Natural killer cell (primary cell): ENCODE measurements at regions not wholly inside any gene's neighbourhood (a gene's known extent, or its start where the extent isn't known, plus 50 kb on each side); places are given as distances from the start of the nearest gene placed in this dataset.

ENCODE experiments used
- ATAC-seq, 3 donors: fragments of 150-1000 bp in 2 of 3; fragments of 200-7000 bp in 1 of 3; cut with Tn5 transposase; 1 replicate in 1 of 3; 2 replicates in 2 of 3; pipeline ENCODE4 v1.10.0; 2021; ENCODE audit warnings: mild to moderate bottlenecking in 2 of 3, moderate library complexity in 2 of 3
- DNase-seq, 2 donors: peaks; one replicate each; pipeline versions ENCODE4 v3.0.0 to v3.0.0-alpha.2; 2013 to 2021; ENCODE audit warnings: mixed read lengths in 1 of 2
- H3K27ac ChIP-seq: one replicate; pipeline ENCODE4 v1.5.1; 2013; ENCODE audit warnings: mild to moderate bottlenecking, low read length
- H3K27me3 ChIP-seq: one replicate; pipeline ENCODE4 v1.6.1; 2013; ENCODE audit warnings: low read length; ENCODE audit not compliant: control insufficient read depth, insufficient read depth
- H3K36me3 ChIP-seq: one replicate; pipeline ENCODE4 v1.6.1; 2013; ENCODE audit warnings: low read length; ENCODE audit not compliant: control insufficient read depth, insufficient read depth
- H3K4me1 ChIP-seq: one replicate; pipeline ENCODE4 v1.6.1; 2013; ENCODE audit warnings: low read length; ENCODE audit not compliant: control insufficient read depth, insufficient read depth
- H3K4me3 ChIP-seq: one replicate; pipeline ENCODE4 v1.5.1; 2013; ENCODE audit warnings: low read length
- H3K9me3 ChIP-seq: one replicate; pipeline ENCODE4 v1.6.1; 2013; ENCODE audit warnings: low read length; ENCODE audit not compliant: control insufficient read depth, insufficient read depth
- H3K27ac Mint-ChIP-seq, 2 donors: one replicate each; pipeline ENCODE4 v1.8.0; 2022; ENCODE audit warnings: mild to moderate bottlenecking in 2 of 2, mixed read lengths in 2 of 2, moderate library complexity in 1 of 2
- H3K27me3 Mint-ChIP-seq, 2 donors: one replicate each; pipeline ENCODE4 v1.8.0; 2022; ENCODE audit warnings: low read depth in 2 of 2, mixed read lengths in 2 of 2
- H3K36me3 Mint-ChIP-seq: one replicate; pipeline ENCODE4 v1.8.0; 2022; ENCODE audit warnings: mixed read lengths
- H3K4me1 Mint-ChIP-seq, 2 donors: one replicate each; pipeline ENCODE4 v1.8.0; 2022; ENCODE audit warnings: mixed read lengths in 2 of 2
- H3K4me3 Mint-ChIP-seq: one replicate; pipeline ENCODE4 v1.8.0; 2022; ENCODE audit warnings: mild to moderate bottlenecking, moderate library complexity, mixed read lengths
- H3K9me3 Mint-ChIP-seq, 2 donors: one replicate each; pipeline ENCODE4 v1.8.0; 2022; ENCODE audit warnings: mixed read lengths in 2 of 2
- WGBS: methylation state at CpG from one replicate; pipeline ENCODE4 v1.1.7; 2013; ENCODE audit warnings: missing lambda C conversion rate; ENCODE audit not compliant: insufficient coverage; 5-methylcytosine and 5-hydroxymethylcytosine counted together
- intact Hi-C: fragments of 100-400 bp; cut with micrococcal nuclease; formaldehyde crosslinking; loops from one replicate; pipeline ENCODE4 v1.14.2; 2022
- TF ChIP-seq, protein P1 (sequence below): fragments of 200-600 bp; IDR thresholded peaks from one replicate; pipeline ENCODE4 v1.8.0; 2022; ENCODE audit warnings: antibody characterized with exemption

DNA sequence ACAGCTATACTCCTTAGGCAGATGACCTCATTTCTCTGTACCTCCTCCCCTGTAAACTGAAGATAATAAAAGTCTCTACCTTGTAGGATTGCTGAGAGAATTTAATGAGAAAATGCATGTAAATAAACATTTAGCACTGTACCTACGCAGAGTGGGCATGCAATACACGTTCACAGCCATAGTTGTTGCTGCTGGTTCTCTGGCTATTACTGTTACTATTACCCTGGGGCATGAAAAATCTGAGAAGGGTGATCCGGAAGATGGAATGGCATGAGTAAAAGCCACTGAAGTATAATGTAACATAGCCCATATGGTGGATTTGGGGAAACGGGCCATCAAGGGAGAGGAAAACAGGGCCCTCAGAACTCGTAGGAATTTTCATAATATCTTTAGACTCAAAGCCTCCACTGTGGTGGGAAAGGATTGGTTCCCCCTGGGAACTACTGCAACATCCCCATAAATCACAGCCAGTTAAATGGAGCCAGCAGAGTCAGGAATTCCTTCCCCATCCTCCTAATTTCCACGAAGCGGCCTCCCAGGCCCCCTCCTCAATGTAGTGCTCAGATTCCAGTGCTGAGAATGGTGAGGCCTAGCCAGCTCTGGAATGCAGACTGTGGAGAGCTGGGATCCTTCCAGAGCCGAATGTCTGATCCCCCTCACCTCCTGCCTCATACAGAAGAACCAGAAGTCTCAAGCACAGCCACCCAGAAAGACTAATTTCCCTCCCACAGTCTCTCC is 205.3 kb downstream of the MN1 start:
- ATAC-seq (no peak), DNase-seq (no peak)
- H3K4me1 ChIP-seq: no peaks in the 10 kb centered on the region
- no peak overlapping the region for H3K27ac Mint-ChIP-seq
- no peaks in the 10 kb centered on the region for H3K9me3 ChIP-seq
- H3K27me3 Mint-ChIP-seq: peaks cover 0 to 6% of the 10 kb centered on the region in 2 donors
- no peak overlapping the region for H3K27ac ChIP-seq
- no peaks in the 10 kb centered on the region for H3K9me3 Mint-ChIP-seq
- no peaks in the 10 kb centered on the region for H3K27me3 ChIP-seq
- H3K4me3 ChIP-seq: no peak overlapping the region
- intact Hi-C loops: no loop called here
- H3K36me3 ChIP-seq: no peaks in the 10 kb centered on the region
- H3K4me1 Mint-ChIP-seq: no peaks in the 10 kb centered on the region
- 71% methylated on average over 7 of the region's 8 CpGs for WGBS
- TF ChIP-seq, protein P1, sequence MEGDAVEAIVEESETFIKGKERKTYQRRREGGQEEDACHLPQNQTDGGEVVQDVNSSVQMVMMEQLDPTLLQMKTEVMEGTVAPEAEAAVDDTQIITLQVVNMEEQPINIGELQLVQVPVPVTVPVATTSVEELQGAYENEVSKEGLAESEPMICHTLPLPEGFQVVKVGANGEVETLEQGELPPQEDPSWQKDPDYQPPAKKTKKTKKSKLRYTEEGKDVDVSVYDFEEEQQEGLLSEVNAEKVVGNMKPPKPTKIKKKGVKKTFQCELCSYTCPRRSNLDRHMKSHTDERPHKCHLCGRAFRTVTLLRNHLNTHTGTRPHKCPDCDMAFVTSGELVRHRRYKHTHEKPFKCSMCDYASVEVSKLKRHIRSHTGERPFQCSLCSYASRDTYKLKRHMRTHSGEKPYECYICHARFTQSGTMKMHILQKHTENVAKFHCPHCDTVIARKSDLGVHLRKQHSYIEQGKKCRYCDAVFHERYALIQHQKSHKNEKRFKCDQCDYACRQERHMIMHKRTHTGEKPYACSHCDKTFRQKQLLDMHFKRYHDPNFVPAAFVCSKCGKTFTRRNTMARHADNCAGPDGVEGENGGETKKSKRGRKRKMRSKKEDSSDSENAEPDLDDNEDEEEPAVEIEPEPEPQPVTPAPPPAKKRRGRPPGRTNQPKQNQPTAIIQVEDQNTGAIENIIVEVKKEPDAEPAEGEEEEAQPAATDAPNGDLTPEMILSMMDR: no peak
- H3K4me3 Mint-ChIP-seq: no peak overlapping the region
- H3K36me3 Mint-ChIP-seq: no peaks in the 10 kb centered on the region

DNA sequence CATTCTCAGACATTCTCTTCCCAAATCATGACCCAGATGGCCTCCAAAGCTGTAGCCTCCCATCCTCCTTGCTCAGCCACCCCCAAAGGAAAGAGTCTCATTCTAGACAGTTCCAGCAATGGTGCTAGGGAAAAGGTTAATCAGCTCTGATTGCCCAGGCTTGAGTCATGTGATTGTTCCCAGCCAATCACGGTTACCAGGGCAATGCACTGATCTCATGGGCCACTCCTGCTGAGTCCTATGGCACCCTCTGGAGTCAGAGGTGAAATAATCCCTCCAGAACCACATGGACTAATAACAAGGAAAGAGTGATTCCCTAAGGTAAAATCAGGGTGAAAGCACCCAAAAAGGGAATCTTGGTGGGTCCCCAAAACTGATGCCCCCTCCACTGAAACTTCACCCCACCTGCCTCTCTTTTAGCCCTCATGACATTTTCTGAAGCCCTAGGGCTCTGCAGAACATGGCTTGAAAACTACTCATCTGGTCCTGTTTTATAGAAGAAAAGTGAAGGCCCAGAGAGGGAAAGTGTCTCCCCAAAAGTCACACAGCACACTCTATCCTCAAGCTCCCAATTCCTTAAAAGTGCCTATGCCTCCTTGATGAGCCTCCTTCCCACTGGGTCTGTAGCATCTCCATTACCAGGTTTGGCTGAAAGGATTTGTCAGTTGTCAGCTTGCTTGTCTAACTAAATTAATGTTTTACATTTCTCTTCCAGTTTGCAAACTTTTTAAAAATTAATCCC is 203.7 kb downstream of the MN1 start:
- WGBS: 85% methylated on average over 1 of the region's 1 CpG
- Mint-ChIP-seq H3K27me3 (peaks cover 0 to 6% of the 10 kb centered on the region in 2 donors), H3K27ac (no peak overlapping the region)

DNA sequence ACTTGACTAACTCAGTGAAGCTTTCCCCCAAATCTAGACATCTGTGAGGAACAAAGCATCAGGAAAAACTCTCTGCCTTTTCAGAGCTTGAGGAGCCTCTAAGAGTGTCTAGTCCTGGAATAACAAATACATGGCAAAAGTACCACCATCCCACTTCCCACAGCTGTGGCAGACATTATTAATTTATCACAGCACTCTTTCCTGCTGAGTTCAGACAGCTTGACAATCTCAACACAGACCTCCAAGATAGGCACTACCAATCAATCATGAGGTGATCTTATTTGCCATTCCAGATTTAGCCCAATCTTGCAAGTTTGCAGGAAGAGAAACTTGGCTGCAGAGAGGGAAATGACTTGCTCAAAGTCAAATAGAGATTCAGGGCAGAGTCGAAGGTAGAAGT is 202.8 kb downstream of the MN1 start:
- no peak for ATAC-seq
- H3K36me3 Mint-ChIP-seq: no peaks in the 10 kb centered on the region
- H3K4me3 Mint-ChIP-seq: no peak overlapping the region

More for the DNA sequence above, 203.7 kb downstream of the MN1 start:
- DNase-seq (no peak), ATAC-seq (no peak)
- H3K4me1 ChIP-seq: no peaks in the 10 kb centered on the region
- TF ChIP-seq, protein P1: no peak
- H3K27ac ChIP-seq: no peak overlapping the region
- no peaks in the 10 kb centered on the region for H3K36me3 ChIP-seq
- Mint-ChIP-seq H3K4me3 (no peak overlapping the region), H3K36me3 (no peaks in the 10 kb centered on the region), H3K4me1 (no peaks in the 10 kb centered on the region), H3K9me3 (no peaks in the 10 kb centered on the region)
- H3K4me3 ChIP-seq: no peak overlapping the region
- H3K27me3 ChIP-seq: no peaks in the 10 kb centered on the region
- intact Hi-C loops: no loop called here
- no peaks in the 10 kb centered on the region for H3K9me3 ChIP-seq

More for the DNA sequence above, 202.8 kb downstream of the MN1 start:
- Mint-ChIP-seq H3K4me1 (no peaks in the 10 kb centered on the region), H3K27me3 (peaks cover 0 to 6% of the 10 kb centered on the region in 2 donors), H3K27ac (no peak overlapping the region), H3K9me3 (no peaks in the 10 kb centered on the region)
- TF ChIP-seq, protein P1: no peak
- no CpG with 5 or more reads among the region's 1 CpG for WGBS
- H3K4me1 ChIP-seq: no peaks in the 10 kb centered on the region
- no peaks in the 10 kb centered on the region for H3K36me3 ChIP-seq
- intact Hi-C loops: no loop called here
- no peak overlapping the region for H3K4me3 ChIP-seq
- H3K27me3 ChIP-seq: no peaks in the 10 kb centered on the region
- no peak overlapping the region for H3K27ac ChIP-seq
- H3K9me3 ChIP-seq: no peaks in the 10 kb centered on the region
- DNase-seq: no peak
